T-helper 1 cell treated with Interleukin-12 subunit alpha and Interleukin-12 subunit beta and Interleukin-4 antibody, amounts not matched to agents 30 ng/mL and 1 ng/mL, for 36 hours (primary cell): ENCODE measurements at regions not wholly inside any gene's neighbourhood (a gene's known extent, or its start where the extent isn't known, plus 50 kb on each side); places are given as distances from the start of the nearest gene placed in this dataset.

Experiments
- intact Hi-C: fragments of 100-400 bp; cut with micrococcal nuclease; formaldehyde crosslinking; loops from one replicate; pipeline ENCODE4 v1.15.1; 2024

DNA sequence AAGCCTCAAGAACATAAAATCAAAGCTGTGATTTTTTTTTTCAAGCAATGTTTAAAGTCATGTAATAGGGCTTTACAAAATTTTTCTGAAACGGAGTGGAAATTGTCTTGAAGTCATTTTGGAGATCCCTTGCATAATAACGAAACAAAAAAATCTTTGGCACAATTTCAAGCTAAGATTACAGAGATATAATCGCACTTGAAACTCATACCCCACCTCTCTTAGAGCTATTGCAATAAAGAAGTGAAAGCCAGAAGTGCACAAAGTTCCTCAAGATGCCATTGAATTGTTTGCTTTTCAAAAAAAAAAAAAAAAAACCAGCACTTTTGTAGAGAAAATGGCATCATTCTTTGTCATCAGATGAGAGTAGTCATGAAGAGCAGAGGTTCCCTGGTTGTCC, 152.3 kb downstream of the PAX3 start:
- intact Hi-C loops = no loop called here

- intact Hi-C loops = no loop called here
Observed at GRCh38 chr2:222142027-222142426, 156.8 kb downstream of the PAX3 start.

GRCh38 chr2:222136106-222136630, 162.6 kb downstream of the PAX3 start:
- intact Hi-C loops = no loop called here

GRCh38 chr2:222134654-222135053, 164.1 kb downstream of the PAX3 start:
- intact Hi-C loops = no loop called here

DNA sequence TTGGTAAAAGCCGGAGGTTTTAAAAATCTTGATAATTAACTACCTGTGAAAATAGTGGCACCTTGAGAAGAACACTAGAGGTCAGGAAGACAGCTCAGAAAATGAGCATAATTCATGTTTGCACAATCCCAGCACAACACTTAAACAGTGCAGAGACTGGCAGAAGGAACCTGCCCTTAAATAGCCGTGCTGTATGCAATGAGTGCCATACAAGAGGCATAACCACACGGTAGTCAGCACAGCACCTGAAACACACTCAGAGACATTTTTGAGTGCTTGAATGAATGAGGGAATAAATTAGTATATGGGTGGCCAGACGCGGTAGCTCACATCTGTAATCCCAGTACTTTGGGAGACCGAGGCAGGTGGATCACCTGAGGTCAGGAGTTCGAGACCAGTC, 164.9 kb downstream of the PAX3 start:
- intact Hi-C loops = no loop called here

GRCh38 chr2:222130855-222131254, 167.9 kb downstream of the PAX3 start:
- intact Hi-C loops = no loop called here

GRCh38 chr2:222127660-222128059, 171.1 kb downstream of the PAX3 start:
- intact Hi-C loops = no loop called here

- intact Hi-C loops = no loop called here
Observed at GRCh38 chr2:222120933-222121332, 177.9 kb downstream of the PAX3 start.

DNA sequence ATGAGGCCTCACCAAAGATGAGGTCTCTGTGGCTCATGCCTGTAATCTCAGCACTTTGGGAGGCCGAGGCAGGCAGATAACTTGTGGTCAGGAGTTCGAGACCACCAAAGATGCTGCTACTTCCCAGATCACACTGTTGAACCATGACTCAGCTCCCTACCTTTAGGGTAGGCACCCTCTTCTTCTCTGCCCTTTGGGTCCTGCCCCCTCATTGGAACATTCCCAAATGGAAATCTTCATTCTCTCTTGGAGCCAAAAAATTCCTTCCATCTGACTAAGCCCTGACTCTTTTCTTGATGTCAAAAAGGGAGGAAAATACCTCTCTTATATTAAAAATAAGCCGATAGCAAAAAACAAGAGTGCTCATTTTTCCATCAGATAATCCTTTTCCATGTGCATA, 183.5 kb downstream of the PAX3 start:
- intact Hi-C loops = no loop called here

GRCh38 chr2:222108957-222109585, 189.7 kb downstream of the PAX3 start:
- intact Hi-C loops = no loop called here

- intact Hi-C loops = no loop called here
Observed at GRCh38 chr2:222108497-222108896, 190.3 kb downstream of the PAX3 start.

GRCh38 chr2:222105046-222105445, 193.8 kb downstream of the PAX3 start:
- intact Hi-C loops = no loop called here

DNA sequence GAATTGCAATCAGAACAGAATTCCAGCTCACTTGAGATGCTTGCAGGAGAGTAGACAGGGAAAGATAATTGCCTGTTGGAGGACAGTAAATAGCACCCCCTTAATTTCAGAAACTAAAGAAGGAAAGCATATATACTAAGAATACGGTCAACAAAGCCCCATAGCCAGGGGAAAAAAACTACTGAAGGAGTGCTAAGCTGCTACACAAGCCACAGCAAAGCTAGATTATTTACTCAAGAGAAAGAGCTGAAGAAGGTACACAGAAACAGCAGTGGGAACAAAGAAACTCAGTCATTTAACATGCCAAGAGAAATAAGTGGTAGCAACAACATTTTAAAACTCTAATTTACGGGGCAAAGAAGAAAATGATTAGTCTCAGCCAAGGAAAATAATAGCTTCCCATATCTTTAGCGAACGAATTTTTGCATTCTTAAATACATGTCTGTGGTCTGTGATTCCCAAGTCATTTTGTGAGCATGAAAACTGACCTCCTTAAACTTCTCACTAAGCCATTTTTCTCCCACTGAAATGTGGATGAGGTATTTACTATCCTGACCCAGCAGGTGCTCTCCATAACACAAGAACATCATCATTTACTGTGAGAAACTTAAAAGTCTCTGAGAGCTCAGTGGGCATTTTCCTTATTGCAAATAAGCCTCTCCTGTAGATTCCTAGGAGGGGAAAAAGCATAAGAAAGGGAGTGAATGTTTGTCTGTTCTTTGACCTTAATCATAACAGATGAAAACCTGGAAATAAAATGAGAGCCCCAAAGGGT, 196.0 kb downstream of the PAX3 start:
- intact Hi-C loops = no loop called here

- intact Hi-C loops = no loop called here
Observed at GRCh38 chr2:222100704-222101699, 197.8 kb downstream of the PAX3 start.

DNA sequence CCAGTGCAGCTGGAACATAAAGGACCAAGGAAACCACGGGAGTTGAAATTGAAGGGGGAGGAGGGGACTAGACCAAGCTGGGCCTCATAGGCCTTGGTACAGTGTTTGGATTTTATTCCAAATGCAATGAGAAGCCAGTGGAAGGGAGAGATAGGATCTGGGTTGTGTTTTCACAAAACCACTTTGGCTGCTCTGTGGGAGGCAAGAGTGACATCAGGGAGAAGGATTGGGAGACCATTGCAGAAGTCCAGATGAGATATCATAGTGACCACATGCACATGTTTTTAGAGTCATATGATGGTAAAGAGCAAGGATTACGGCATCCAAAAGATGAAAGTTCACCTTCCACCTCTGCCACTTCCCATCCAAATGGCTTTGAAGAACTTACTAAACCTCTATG, 210.2 kb downstream of the PAX3 start:
- intact Hi-C loops = no loop called here

- intact Hi-C loops = no loop called here
Observed at GRCh38 chr2:222087998-222088397, 210.8 kb downstream of the PAX3 start.

GRCh38 chr2:222082201-222082600, 216.6 kb downstream of the PAX3 start:
- intact Hi-C loops = no loop called here

- intact Hi-C loops = no loop called here
Observed at GRCh38 chr2:222080141-222080540, 218.7 kb downstream of the PAX3 start.

DNA sequence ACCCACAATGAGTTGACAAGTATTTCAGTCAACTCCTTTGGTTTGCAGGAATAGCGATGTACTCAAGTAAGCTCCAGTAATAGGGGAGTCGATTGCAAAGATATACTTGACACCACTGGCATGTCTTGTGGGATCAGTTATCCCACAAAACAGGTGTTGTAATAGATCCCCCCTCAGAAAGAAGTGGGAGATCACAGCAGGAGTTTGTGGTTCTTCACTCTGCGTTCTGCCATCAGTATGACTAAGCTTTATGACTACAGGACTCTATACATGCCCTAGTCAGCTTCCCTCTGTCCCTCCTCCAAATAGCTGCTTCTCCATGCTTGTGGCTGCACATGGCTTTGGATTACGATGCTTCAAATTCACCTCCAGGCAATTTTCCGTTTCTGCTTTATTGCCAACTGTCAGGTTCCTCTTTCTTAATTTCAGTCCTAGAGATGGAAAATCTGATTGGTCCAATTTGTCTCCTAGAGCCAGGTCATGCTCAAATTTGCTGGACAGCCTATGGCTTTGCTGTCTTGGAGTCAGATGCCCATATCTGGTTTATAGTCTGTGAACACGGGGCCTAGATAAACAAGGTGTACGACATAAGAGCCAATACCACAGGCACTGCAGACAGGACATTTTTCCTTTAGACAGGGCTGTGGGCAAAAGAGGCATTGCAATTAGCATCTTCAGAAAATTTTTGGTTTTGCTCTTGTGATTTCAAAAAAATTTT, 221.7 kb downstream of the PAX3 start:
- intact Hi-C loops = no loop called here

DNA sequence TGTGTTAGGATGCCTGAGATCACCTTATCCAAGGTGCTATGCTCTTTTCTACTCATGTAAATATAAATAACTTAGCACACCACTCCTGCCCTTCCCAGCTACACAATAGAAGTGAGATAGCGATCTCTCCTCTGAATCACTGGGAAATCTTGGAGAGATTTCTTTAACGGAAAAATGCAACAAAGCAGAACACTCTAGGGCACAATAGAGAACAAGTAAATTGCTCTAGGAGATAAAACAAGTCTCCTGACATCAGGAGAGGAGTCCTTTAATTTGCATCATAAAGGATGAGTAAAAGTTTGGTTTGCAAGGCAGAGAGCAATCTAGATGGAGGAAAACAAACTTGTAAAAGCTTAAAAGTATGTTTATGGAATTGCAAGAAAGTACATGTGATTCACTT, 224.1 kb downstream of the PAX3 start:
- intact Hi-C loops = no loop called here

GRCh38 chr2:222071911-222072310, 226.9 kb downstream of the PAX3 start:
- intact Hi-C loops = no loop called here
